ENCODE measurements at regions not wholly inside any gene's neighbourhood (a gene's known extent, or its start where the extent isn't known, plus 50 kb on each side); places are given as distances from the start of the nearest gene placed in this dataset.

DNA sequence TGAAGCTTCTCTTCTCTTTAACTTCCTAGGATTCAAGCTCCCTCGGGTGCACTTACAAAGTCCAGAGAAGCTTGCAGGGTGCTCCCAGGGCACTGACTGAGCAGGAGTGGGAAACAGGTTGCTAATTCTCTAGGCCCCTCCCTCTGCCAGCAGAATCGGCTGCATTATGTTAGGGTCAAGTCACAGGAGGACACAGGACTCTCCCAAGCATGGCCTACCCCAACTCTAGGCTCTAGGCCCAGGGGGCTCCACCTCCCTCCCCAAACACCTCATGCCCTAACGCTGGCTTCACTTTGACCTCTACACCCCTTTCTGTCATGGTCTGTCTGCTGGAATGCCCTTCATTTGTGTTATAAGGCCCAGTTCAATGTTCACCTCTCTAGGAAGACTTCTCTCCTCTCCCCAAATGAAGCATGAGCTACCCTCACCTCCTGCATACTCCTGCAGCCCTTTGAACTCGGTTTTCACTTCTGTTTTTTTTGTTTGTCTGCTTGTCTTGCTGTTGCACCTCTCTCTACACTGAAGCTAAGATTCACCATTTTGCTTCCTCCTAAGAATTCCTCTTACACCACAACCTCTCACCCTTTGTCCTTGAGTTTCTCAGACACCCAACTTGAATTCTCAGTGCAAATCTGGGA is 521.8 kb upstream of the ID2 start:
- TF ChIP-seq REST (IDR thresholded peaks at IDR 0.05; ENCODE audit: insufficient read depth in 1 of 2, low read depth in 2 of 2, low read length in 2 of 2) (no peak), SIN3A (IDR thresholded peaks at IDR 0.05; ENCODE audit: borderline replicate concordance, insufficient read depth, low read length) (no peak), POLR2AphosphoS5 (IDR thresholded peaks at IDR 0.05; ENCODE audit: low read depth, low read length) (no peak), TAF1 (IDR thresholded peaks at IDR 0.05; ENCODE audit: borderline replicate concordance, insufficient read depth, low read length) (no peak), FOXP2 (optimal IDR thresholded peaks at IDR 0.05; ENCODE audit: borderline replicate concordance, extremely low read depth, extremely low read length, insufficient read depth) (no peak)
